Fibroblast of villous mesenchyme (primary cell): ENCODE measurements at regions not wholly inside any gene's neighbourhood (a gene's known extent, or its start where the extent isn't known, plus 50 kb on each side); places are given as distances from the start of the nearest gene placed in this dataset.

Source experiments
- DNase-seq: peaks from one replicate; pipeline ENCODE4 v3.0.0-alpha.2; 2010; ENCODE audit warnings: low read depth
- H3K4me3 ChIP-seq: 2 replicates; pipeline ENCODE4 v1.5.1; 2011; ENCODE audit warnings: low read depth, mild to moderate bottlenecking, low read length
- TF ChIP-seq, protein P1 (sequence below): IDR thresholded peaks from 2 replicates; pipeline ENCODE4 v1.5.1; 2012; ENCODE audit warnings: low read depth, mild to moderate bottlenecking, low read length; ENCODE audit not compliant: insufficient read depth

DNA sequence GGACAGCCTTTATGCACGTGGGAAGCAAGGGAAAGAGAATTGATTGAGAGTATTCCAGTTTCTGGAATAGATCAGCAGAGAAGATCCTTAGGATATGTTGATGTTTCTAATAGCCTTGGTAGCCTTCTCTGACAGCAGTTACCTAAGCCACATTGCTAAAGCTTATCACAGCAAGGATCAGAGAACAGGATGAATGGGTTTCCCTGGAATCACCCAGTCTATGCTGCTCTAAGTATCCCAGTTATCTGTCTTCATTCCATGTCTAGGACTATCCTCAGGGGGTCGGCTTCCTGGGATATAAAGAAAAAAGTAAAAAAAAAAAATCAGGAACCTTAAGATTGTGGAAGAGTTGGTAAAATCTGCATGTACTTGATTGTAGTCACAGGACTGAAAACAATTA lies 352.0 kb upstream of the AKR1E2 start:
- TF ChIP-seq, protein P1, sequence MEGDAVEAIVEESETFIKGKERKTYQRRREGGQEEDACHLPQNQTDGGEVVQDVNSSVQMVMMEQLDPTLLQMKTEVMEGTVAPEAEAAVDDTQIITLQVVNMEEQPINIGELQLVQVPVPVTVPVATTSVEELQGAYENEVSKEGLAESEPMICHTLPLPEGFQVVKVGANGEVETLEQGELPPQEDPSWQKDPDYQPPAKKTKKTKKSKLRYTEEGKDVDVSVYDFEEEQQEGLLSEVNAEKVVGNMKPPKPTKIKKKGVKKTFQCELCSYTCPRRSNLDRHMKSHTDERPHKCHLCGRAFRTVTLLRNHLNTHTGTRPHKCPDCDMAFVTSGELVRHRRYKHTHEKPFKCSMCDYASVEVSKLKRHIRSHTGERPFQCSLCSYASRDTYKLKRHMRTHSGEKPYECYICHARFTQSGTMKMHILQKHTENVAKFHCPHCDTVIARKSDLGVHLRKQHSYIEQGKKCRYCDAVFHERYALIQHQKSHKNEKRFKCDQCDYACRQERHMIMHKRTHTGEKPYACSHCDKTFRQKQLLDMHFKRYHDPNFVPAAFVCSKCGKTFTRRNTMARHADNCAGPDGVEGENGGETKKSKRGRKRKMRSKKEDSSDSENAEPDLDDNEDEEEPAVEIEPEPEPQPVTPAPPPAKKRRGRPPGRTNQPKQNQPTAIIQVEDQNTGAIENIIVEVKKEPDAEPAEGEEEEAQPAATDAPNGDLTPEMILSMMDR: no peak
- no peak for DNase-seq
- no peak overlapping the region for H3K4me3 ChIP-seq

DNA sequence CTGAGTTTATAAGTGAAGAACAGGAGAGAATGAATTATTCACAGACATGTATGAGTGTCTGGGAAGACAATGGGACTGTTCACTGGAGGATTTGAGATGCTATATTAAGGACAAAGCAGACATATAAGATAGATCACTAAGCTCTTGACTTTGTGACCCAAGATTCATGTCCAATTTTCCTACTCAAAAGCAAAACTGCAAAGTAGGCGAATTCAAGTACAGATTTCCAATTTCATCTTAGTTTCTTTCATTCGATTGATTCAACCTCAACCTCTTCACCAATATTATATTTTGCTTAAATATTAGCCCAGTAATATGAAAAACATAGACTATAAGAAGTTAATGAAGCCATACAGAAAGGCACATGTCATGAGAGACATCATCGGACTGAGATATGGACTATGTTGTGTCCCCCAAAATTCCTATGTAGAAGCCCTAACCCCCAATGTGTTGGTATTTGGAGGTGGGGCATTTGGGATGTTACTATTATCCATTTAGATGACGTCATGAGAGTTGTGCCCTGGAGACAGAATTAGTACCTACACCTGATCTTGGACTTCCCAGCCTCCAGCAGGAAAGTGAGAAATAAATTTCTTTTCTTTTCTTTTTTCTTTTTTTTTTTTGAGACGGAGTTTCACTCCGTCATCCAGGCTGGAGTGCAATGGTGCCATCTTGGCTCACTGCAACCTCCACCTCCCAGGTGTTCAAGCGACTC lies 353.7 kb upstream of the AKR1E2 start:
- DNase-seq: no peak
- H3K4me3 ChIP-seq: no peak overlapping the region
- TF ChIP-seq, protein P1: no peak

DNA sequence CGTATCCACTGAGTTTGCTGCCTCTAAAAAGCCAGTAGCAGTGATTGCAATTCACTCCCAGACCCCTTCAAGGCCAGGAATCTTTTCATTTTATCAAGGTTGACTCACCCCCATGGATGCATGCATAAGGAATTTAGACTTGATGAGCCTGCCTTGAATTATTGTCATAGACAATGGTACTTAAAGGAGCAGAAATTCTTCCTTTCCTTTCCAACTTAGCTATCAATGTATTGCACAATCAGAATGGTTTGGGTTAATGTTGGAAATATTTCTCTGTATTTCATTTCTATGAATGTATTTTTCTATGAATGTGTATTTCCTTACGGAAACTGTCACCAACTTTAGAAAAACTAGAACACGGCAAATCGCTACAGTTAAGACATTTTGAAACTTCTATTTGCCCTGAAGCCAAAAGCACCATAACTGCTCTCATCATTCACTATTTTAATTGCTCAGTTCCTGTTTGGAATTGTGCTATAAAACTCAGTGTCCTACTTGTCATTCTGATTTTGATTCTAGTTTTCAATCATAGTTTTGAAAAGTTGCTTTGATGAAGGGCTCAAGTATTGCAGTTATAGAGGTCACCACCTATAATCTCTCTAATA lies 355.7 kb upstream of the AKR1E2 start:
- TF ChIP-seq, protein P1: no peak
- peak; percentile 54 for DNase-seq
- no peak overlapping the region for H3K4me3 ChIP-seq

DNA sequence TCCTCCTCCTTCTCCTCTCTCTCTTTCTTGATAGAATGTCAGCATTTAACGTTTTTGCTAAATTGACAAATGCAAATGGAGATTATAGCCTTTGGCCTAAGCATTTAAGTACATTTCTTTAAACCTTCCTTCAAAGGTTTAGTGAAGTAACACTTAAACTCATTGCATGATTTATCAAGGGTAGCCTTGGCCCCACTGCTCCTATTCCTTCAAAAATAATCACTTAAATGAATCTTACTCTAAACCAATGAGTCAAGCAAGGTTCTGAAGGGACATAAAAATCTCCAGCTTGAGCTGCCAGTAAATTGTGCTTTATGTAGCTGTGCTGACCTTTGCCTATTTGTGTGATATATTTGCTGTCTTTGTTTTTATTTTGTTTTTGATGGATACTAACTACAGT lies 358.5 kb upstream of the AKR1E2 start:
- DNase-seq: no peak
- TF ChIP-seq, protein P1: no peak
- H3K4me3 ChIP-seq: no peak overlapping the region

DNA sequence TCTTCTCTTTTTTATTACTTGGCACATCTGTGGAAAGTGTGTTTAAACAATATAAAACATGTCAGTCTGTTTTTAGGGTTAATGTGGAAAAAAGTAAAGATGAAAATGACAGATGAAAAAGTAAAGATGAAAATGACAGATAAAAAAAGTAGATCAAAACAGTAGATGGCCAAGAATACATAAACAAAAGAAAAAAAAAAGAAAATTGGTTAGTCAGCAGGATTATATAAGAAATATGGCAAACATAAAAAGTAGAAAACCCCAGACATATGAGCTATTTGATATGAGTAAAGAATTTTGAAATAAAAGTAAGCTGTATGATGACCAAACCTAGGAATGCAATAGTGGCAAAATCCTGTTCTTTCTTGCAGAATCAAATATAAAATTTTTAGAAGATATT lies 365.7 kb upstream of the AKR1E2 start:
- DNase-seq: no peak
- H3K4me3 ChIP-seq: no peak overlapping the region
- TF ChIP-seq, protein P1: no peak

DNA sequence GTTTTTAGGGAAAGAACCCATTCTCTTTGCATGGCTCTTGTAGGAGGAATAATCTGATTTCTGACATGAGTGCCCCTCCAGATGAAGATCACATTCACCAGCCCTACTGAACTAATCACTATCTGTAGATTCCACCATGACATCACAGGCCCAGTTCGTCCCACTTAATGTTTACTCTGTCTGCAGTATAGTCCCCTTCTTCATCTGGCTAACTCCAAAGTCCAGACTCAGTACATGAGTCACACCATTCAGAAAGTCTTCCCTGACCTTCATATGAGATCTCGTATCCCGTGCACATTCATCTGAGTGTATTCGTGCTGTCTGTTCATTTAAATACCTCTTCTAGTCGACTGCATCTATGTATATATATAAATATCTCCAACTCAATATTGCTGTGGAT lies 366.5 kb upstream of the AKR1E2 start:
- DNase-seq: peak; percentile 60
- TF ChIP-seq, protein P1: no peak
- no peak overlapping the region for H3K4me3 ChIP-seq
